Jurkat, Clone E6-1 (cell line): ENCODE measurements at regions not wholly inside any gene's neighbourhood (a gene's known extent, or its start where the extent isn't known, plus 50 kb on each side); places are given as distances from the start of the nearest gene placed in this dataset.
A peak's percentile ranks its signal among the peaks of the same experiment; 100 is the strongest.

Experiments
- DNase-seq: peaks from one replicate; pipeline ENCODE4 v3.0.0-alpha.2; 2011; ENCODE audit warnings: low read depth, low spot score
- H3K4me3 ChIP-seq: 2 replicates; pipeline ENCODE4 v1.5.1; 2011; ENCODE audit warnings: mild to moderate bottlenecking, low read length, control low read depth, moderate library complexity

DNA sequence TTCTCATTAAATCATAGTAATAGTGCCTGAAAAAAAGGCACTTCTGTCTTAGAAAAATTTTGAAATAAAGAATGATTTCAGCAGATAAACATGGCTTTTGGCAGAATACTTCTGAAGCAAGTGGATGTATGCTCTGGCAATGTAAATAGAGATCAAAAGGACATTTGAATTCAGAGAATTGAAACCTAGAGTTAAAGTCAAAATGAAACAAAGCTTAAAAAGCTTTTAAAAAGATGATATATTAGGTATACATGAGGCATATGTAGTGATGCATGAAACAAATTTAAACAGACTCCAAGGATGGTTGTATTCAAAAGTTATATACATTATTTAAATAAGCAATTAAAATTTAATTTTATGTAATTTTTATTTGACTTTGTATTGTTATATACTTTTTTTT is 1344.5 kb upstream of the TMEFF2 start:
- H3K4me3 ChIP-seq = no peak overlapping the region

DNA sequence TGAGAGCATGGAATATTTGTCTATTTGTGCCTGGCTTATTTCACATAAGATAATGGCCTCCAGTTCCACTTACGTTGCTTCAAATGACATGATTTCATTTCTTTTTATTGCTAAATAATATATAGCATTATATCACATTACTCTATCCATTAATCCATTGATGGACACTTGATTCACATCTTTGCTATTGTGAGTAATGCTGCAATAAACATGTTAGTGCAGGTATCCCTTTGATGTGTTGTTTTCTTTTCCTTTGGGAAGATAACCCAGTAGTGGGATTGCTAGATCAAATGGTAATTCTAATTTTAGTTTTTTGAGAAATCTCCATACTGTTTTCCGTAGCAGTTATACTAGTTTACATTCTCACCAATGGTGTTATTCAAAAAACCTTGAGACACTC is 1343.3 kb upstream of the TMEFF2 start:
- no peak for DNase-seq
- H3K4me3 ChIP-seq = no peak overlapping the region

More for the DNA sequence above, 1344.5 kb upstream of the TMEFF2 start:
- no peak for DNase-seq

DNA sequence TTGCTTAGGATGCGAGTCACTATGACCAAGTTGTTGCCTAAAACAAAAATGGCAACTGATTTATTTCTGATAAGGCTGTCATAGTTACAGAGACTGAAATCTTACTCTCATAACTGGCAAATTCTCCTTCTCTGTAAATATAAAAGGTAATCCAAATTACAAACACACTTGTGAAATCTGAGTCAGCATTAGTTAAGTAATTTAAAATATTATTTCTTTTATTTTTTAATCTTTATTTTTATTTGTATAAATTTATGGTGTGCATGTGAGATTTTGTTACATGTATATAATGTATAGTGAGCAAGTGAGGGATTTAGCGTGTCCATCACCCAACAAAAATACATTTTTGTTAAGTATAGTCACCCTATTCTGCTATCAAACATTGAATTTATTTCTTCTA is 1342.8 kb upstream of the TMEFF2 start:
- DNase-seq = no peak

GRCh38 chr2:193528458-193528857 is 1333.7 kb upstream of the TMEFF2 start:
- no peak overlapping the region for H3K4me3 ChIP-seq
- DNase-seq = no peak

More for the DNA sequence above, 1342.8 kb upstream of the TMEFF2 start:
- H3K4me3 ChIP-seq = no peak overlapping the region

DNA sequence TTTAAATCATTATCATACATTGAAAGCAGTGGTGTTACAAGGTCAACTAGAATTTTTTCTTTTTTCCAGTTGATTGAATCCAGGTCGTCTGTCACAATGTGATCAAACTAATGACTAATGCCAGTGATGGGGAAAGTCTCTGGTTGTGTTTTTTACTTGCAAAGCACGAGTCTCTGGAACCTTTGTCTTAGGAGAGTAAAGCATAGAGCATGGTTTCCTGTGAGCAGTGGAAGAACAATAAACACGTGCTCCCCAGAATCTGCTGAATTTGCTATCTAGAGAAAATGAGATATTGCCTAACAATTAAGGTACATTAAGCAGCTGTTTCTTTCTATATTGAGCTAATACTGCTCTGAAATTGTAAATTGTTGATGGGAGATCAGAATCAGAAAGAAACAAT is 1332.4 kb upstream of the TMEFF2 start:
- H3K4me3 ChIP-seq = no peak overlapping the region
- DNase-seq = no peak

GRCh38 chr2:193523662-193524061 is 1328.9 kb upstream of the TMEFF2 start:
- no peak for DNase-seq
- H3K4me3 ChIP-seq = no peak overlapping the region

DNA sequence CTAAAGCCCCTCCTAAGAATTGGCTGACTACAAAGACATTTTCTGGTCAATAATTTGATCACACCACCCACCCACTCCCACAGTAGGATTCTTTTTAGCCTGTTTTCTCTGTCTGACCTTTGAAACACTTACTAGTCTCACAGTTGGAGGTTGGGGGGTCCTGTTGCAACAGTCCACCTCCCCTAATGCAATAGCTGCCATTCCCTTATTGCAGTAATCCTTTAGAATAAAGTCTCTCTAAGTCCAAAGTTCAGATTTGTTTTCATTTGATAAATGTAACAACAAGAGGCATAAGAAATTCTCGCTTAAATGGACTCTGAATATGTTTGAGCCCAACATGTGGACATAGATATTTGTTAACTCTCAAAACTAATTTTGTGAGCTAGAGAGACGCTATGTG is 1326.8 kb upstream of the TMEFF2 start:
- H3K4me3 ChIP-seq = no peak overlapping the region
- DNase-seq = no peak

- H3K4me3 ChIP-seq = no peak overlapping the region
- DNase-seq = no peak
These were observed 1326.2 kb upstream of the TMEFF2 start for GRCh38 chr2:193520709-193521458.

DNA sequence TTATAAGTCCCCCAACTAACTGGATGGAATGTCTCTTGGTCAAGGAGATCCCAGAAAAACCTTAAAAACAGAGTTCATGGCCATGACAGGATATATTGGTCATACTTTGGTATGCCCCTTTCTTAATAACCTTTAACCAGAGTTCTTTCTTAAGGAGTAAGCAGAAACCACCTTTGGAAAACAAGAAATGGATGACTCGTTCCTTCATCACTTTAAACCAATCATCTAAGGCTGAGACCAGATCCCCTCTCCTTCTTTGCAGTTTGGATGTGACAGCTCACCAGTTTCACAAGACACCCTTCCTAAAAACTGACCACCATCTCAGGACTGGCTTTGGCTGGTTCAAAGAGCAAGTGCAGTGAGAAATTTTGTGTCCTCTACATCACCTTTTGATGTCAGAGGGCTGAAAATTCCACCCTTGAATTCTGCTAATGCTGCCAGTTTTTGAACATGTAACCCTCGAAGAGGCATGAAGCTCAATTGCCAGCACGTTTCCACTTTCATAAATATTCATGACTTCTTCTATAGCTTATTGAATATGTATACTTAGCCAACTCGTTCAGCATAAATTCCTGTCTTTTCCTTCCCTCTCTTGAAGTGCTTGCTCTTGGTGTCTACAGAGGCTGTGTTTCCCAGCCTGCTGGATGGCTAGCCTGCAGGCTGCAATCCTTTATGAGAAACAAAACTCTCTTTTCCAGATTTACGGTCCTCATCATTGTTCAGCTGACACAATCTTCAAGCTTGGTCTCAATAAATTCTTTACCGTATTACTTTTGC is 1323.5 kb upstream of the TMEFF2 start:
- DNase-seq = no peak

GRCh38 chr2:193517615-193518014 is 1322.9 kb upstream of the TMEFF2 start:
- H3K4me3 ChIP-seq = no peak overlapping the region
- no peak for DNase-seq

More for the DNA sequence above, 1323.5 kb upstream of the TMEFF2 start:
- H3K4me3 ChIP-seq = no peak overlapping the region

DNA sequence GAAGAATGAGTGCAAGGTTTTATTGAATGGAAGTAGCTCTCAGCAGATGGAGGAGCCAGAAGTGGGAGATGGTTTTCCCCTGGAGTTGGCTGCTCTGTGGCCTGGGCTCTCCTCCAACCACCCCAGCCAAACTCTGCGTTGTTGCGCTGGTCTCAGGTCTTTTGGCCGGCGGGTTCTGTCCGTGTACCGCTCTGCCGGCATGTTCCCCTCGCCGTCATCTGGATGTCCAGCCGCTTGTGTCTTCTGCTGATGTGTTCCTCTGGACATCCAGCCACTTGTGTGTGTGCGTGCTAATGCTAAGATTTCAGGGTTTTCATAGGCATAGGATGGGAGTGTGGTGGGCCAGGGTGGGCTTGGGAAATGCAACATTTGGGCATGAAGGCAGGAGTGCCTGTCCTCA is 1311.3 kb upstream of the TMEFF2 start:
- no peak overlapping the region for H3K4me3 ChIP-seq
- DNase-seq = no peak

GRCh38 chr2:193505620-193506019 is 1310.9 kb upstream of the TMEFF2 start:
- no peak for DNase-seq
- no peak overlapping the region for H3K4me3 ChIP-seq

- H3K4me3 ChIP-seq = no peak overlapping the region
- DNase-seq = no peak
These were observed 1307.8 kb upstream of the TMEFF2 start for GRCh38 chr2:193502363-193503035.

DNA sequence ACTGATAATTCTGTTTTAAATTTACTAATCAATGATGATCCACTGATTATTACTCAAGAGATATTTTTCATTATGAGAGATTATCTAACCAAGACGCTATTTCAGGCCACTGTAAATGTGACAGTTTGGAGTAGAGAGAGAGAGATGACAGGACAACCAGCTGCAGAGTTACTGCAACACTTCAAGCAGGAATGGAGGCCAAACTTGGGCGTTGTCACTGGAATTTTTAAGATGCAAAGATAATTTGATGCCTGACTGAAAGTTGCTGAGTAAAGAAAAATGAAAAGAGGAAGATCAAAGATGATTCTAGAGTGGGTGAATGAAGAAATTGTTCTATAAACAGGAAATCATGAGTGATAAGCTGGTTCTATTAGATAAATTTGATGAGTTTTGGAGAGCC is 1302.1 kb upstream of the TMEFF2 start:
- no peak overlapping the region for H3K4me3 ChIP-seq
- no peak for DNase-seq

DNA sequence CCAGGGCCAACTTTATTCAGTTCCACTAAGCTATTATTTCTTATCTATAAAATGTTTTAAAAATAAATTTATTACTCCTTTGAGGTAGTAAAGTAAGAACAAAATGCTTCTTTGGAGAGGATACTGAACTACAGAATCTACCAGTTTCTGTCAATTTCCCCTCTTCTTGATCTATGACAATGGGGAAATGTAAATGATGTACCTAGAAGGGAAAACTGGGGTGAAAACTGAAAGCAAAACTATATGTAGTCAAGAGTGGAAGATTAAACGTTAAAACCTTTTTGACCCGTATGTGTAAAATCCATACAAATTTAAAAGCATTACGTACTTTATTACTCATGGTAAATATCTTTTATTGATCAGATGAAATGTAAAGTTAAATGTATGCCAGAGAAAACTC is 1287.8 kb upstream of the TMEFF2 start:
- H3K4me3 ChIP-seq = no peak overlapping the region
- no peak for DNase-seq

GRCh38 chr2:193480187-193480586 is 1285.5 kb upstream of the TMEFF2 start:
- no peak overlapping the region for H3K4me3 ChIP-seq
- DNase-seq = no peak

GRCh38 chr2:193476171-193476800 is 1281.6 kb upstream of the TMEFF2 start:
- H3K4me3 ChIP-seq = no peak overlapping the region
- peak; percentile 39 for DNase-seq

GRCh38 chr2:193475038-193475437 is 1280.3 kb upstream of the TMEFF2 start:
- DNase-seq = no peak
- H3K4me3 ChIP-seq = no peak overlapping the region

DNA sequence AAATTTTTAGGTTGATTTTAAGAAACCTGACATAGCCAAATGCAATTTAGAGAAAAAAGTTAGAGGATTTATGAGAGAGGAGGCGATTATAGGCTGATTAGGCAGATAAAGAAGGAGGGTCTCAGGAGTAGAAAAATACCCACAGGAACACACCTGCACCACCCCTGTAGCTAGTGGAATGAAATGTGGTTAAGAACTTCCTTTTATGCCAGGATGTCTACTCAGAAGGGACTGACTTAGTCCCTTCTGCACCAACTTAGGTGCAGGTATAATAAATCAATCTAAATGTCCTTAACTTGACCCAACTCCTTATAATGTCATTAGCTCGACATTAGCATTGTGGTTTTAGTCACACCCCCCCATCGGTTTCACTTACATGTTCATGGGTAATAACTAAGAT is 1274.5 kb upstream of the TMEFF2 start:
- H3K4me3 ChIP-seq = no peak overlapping the region
- peak; percentile 65 for DNase-seq
